B cell (primary cell): ENCODE measurements at regions not wholly inside any gene's neighbourhood (a gene's known extent, or its start where the extent isn't known, plus 50 kb on each side); places are given as distances from the start of the nearest gene placed in this dataset.

ENCODE experiments used
- EZH2 ChIP-seq: IDR thresholded peaks from 2 replicates; pipeline ENCODE4 v1.6.1; 2012; ENCODE audit warnings: borderline replicate concordance, low read depth, mild to moderate bottlenecking, moderate library complexity, low read length; ENCODE audit not compliant: insufficient read depth, poor library complexity, severe bottlenecking
- TF ChIP-seq, protein P1 (sequence below): fragments of 200-600 bp; IDR thresholded peaks from one replicate; pipeline ENCODE4 v1.8.0; 2022; ENCODE audit warnings: antibody characterized with exemption, mild to moderate bottlenecking

DNA sequence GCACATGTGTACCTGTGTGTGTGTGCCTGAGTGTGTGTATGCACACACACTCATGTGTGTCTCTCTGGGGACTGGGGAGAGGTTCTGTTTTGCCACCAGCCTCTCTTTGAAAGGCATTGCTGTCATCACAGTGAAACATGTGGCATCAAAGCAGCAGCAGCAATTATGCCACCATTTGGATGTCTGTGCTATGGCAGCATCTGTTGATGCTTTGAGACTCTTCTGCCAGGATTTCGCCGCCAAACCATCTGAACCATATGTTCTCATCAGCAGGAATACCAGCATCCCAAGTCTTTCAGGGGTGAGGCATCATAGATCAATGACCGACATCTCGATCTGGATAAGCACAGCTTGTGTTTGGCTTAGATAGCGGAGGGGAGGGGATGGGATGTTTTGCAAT is 168.6 kb downstream of the FAT3 start:
- TF ChIP-seq, protein P1, sequence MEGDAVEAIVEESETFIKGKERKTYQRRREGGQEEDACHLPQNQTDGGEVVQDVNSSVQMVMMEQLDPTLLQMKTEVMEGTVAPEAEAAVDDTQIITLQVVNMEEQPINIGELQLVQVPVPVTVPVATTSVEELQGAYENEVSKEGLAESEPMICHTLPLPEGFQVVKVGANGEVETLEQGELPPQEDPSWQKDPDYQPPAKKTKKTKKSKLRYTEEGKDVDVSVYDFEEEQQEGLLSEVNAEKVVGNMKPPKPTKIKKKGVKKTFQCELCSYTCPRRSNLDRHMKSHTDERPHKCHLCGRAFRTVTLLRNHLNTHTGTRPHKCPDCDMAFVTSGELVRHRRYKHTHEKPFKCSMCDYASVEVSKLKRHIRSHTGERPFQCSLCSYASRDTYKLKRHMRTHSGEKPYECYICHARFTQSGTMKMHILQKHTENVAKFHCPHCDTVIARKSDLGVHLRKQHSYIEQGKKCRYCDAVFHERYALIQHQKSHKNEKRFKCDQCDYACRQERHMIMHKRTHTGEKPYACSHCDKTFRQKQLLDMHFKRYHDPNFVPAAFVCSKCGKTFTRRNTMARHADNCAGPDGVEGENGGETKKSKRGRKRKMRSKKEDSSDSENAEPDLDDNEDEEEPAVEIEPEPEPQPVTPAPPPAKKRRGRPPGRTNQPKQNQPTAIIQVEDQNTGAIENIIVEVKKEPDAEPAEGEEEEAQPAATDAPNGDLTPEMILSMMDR = no peak
- no peak for TF ChIP-seq EZH2
